Caco-2 (cell line): ENCODE measurements at regions not wholly inside any gene's neighbourhood (a gene's known extent, or its start where the extent isn't known, plus 50 kb on each side); places are given as distances from the start of the nearest gene placed in this dataset.

Experiments used
- BruUV-seq: library from RNA; stranded (reverse); fragments of 400-500 nt; replicated peaks from 2 replicates; lab custom pipeline; 2021; lab: Mats Ljungman, UMichigan
- CTCF ChIA-PET: fragments of 300-600 bp; sonication (Branson Sonifier 250); formaldehyde crosslinking; loops from one replicate; lab custom pipeline; 2022; ENCODE audit warnings: antibody characterized with exemption; lab: Charles Lee
- POLR2A ChIA-PET: fragments of 300-600 bp; sonication (Branson Sonifier 250); formaldehyde crosslinking; loops from one replicate; lab custom pipeline; 2022; ENCODE audit warnings: antibody characterized with exemption; lab: Charles Lee
- DNase-seq, 2 experiments: peaks; one replicate each; pipeline versions ENCODE4 v3.0.0 to v3.0.0-alpha.2; 2020 to 2022
- H3K27me3 ChIP-seq: replicated peaks from 2 replicates; pipeline ENCODE4 v1.6.0; 2011; ENCODE audit warnings: low read length; ENCODE audit not compliant: control insufficient read depth, insufficient read depth
- H3K36me3 ChIP-seq: 2 replicates; pipeline ENCODE4 v1.5.1; 2011; ENCODE audit warnings: low read length; ENCODE audit not compliant: control insufficient read depth, insufficient read depth
- H3K4me1 ChIP-seq: fragments of 250-450 bp; sonication (Bioruptor Pico); 2 replicates; pipeline ENCODE4 v1.5.1; 2020; ENCODE audit warnings: mild to moderate bottlenecking
- H3K4me3 ChIP-seq: 2 replicates; pipeline ENCODE4 v1.5.1; 2011; ENCODE audit warnings: low read depth, mild to moderate bottlenecking, control low read depth, low read length
- H3K9me3 ChIP-seq: fragments of 250-450 bp; sonication (Bioruptor Pico); 2 replicates; pipeline ENCODE4 v1.5.1; 2020; ENCODE audit warnings: mild to moderate bottlenecking, moderate library complexity
- H3K27ac Mint-ChIP-seq: one replicate; pipeline ENCODE4 v1.8.0; 2022; ENCODE audit warnings: mixed read lengths; ENCODE audit not compliant: unreplicated experiment
- H3K27me3 Mint-ChIP-seq: one replicate; pipeline ENCODE4 v1.8.0; 2022; ENCODE audit warnings: mixed read lengths; ENCODE audit not compliant: insufficient read depth, unreplicated experiment
- H3K36me3 Mint-ChIP-seq: one replicate; pipeline ENCODE4 v1.8.0; 2022; ENCODE audit warnings: mild to moderate bottlenecking, mixed read lengths; ENCODE audit not compliant: insufficient read depth, unreplicated experiment
- H3K4me1 Mint-ChIP-seq: one replicate; pipeline ENCODE4 v1.8.0; 2022; ENCODE audit warnings: low read depth, mixed read lengths; ENCODE audit not compliant: unreplicated experiment
- H3K4me3 Mint-ChIP-seq: one replicate; pipeline ENCODE4 v1.8.0; 2022; ENCODE audit warnings: mild to moderate bottlenecking, moderate library complexity, mixed read lengths; ENCODE audit not compliant: unreplicated experiment
- H3K9me3 Mint-ChIP-seq: one replicate; pipeline ENCODE4 v1.8.0; 2022; ENCODE audit warnings: mixed read lengths; ENCODE audit not compliant: unreplicated experiment
- CTCF ChIP-seq, 2 experiments: fragments of 200-600 bp in 1 of 2; IDR thresholded peaks; 1 replicate in 1 of 2; 2 replicates in 1 of 2; pipeline versions ENCODE4 v1.5.1 to v1.8.0; 2011 to 2022; ENCODE audit warnings: antibody characterized with exemption in 1 of 2, control low read depth in 1 of 2, inconsistent platforms in 1 of 2, low read depth in 1 of 2, low read length in 1 of 2, mild to moderate bottlenecking in 1 of 2, moderate library complexity in 1 of 2; ENCODE audit not compliant: insufficient read depth in 1 of 2, severe bottlenecking in 1 of 2, unreplicated experiment in 1 of 2
- intact Hi-C: fragments of 100-400 bp; cut with micrococcal nuclease; formaldehyde crosslinking; loops from one replicate; pipeline ENCODE4 v1.10.0; 2022; ENCODE audit not compliant: unreplicated experiment

DNA sequence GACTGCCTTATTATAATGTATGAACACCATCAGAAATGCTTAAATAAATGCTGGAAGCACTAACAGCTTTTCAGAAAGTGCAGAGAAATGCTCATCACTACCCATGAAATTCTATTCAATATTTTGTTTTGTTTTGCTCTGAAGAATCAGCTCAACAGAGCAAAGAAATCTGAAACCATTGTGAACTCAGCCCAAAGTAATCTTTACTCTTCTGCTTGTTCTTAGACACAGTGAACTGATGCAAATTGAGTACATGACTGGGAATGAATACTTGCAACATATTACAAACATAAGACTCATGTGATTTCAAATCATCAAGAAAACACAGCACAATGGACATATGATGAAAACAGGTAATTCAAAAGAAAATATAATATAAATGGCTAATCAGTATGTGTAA, 404.6 kb upstream of the OPRM1 start:
- no peak for DNase-seq
- no peak overlapping the region for H3K4me3 Mint-ChIP-seq
- TF ChIP-seq CTCF (IDR thresholded peaks at IDR 0.05; ENCODE audit: insufficient read depth in 1 of 2, low read depth in 1 of 2, low read length in 1 of 2, severe bottlenecking in 1 of 2, unreplicated experiment in 1 of 2) = no peak
- H3K27ac Mint-ChIP-seq = no peak overlapping the region
- intact Hi-C loops = no loop called here
- ChIA-PET CTCF (no interaction called here), POLR2A (no interaction called here)
- Histone ChIP-seq H3K9me3 (no peaks in the 10 kb centered on the region), H3K36me3 (no peaks in the 10 kb centered on the region), H3K4me3 (no peak overlapping the region), H3K27me3 (no peaks in the 10 kb centered on the region), H3K4me1 (no peaks in the 10 kb centered on the region)
- no TSS peak for BruUV-seq
- H3K27me3 Mint-ChIP-seq = no peaks in the 10 kb centered on the region
- no peaks in the 10 kb centered on the region for H3K36me3 Mint-ChIP-seq
- H3K9me3 Mint-ChIP-seq = no peaks in the 10 kb centered on the region
- H3K4me1 Mint-ChIP-seq = no peaks in the 10 kb centered on the region

- Mint-ChIP-seq H3K4me3 (no peak overlapping the region), H3K4me1 (no peaks in the 10 kb centered on the region), H3K36me3 (no peaks in the 10 kb centered on the region), H3K27ac (no peak overlapping the region), H3K9me3 (no peaks in the 10 kb centered on the region), H3K27me3 (peaks cover 4% of the 10 kb centered on the region)
- DNase-seq = no peak
- H3K4me1 ChIP-seq = no peaks in the 10 kb centered on the region
- no peaks in the 10 kb centered on the region for H3K27me3 ChIP-seq
- ChIA-PET POLR2A (no interaction called here), CTCF (no interaction called here)
- TF ChIP-seq CTCF (IDR thresholded peaks at IDR 0.05; ENCODE audit: insufficient read depth in 1 of 2, low read depth in 1 of 2, low read length in 1 of 2, severe bottlenecking in 1 of 2, unreplicated experiment in 1 of 2) = no peak
- no peaks in the 10 kb centered on the region for H3K9me3 ChIP-seq
- intact Hi-C loops = no loop called here
- no peak overlapping the region for H3K4me3 ChIP-seq
- no TSS peak for BruUV-seq
- H3K36me3 ChIP-seq = no peaks in the 10 kb centered on the region
Observed at GRCh38 chr6:153625089-153625488, 414.0 kb upstream of the OPRM1 start.

DNA sequence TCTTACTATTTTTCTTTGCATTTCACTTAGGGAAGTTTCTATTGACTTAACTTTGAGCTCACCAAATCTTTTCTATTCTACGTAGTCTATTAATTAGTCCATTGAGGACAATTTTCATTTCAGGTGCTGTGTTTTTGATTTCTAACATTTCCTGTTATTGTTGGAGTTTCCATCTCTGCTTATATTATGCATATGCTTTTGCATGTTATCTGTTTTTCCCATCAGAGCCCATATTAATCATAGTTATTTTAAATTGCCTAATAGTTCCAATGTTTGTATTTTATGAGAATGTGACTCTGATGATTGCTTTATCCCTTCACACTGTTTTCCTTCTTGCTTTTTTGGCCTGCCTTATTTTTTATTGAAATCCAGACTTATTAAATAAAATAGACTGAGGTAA, 414.5 kb upstream of the OPRM1 start:
- no peak for TF ChIP-seq CTCF (IDR thresholded peaks at IDR 0.05; ENCODE audit: insufficient read depth in 1 of 2, low read depth in 1 of 2, low read length in 1 of 2, severe bottlenecking in 1 of 2, unreplicated experiment in 1 of 2)
- H3K27ac Mint-ChIP-seq = no peak overlapping the region
- H3K4me1 Mint-ChIP-seq = no peaks in the 10 kb centered on the region
- BruUV-seq = no TSS peak
- H3K27me3 Mint-ChIP-seq = peaks cover 4% of the 10 kb centered on the region
- DNase-seq = no peak
- H3K4me1 ChIP-seq = no peaks in the 10 kb centered on the region
- H3K36me3 ChIP-seq = no peaks in the 10 kb centered on the region
- H3K9me3 Mint-ChIP-seq = no peaks in the 10 kb centered on the region
- H3K4me3 Mint-ChIP-seq = no peak overlapping the region
- H3K9me3 ChIP-seq = no peaks in the 10 kb centered on the region
- no peak overlapping the region for H3K4me3 ChIP-seq
- H3K36me3 Mint-ChIP-seq = no peaks in the 10 kb centered on the region
- POLR2A ChIA-PET = no interaction called here
- CTCF ChIA-PET = no interaction called here
- intact Hi-C loops = no loop called here
- no peaks in the 10 kb centered on the region for H3K27me3 ChIP-seq
